GM12878 (cell line): ENCODE measurements at regions not wholly inside any gene's neighbourhood (a gene's known extent, or its start where the extent isn't known, plus 50 kb on each side); places are given as distances from the start of the nearest gene placed in this dataset.

Source experiments
- ATAC-seq: fragments of 200-7000 bp; cut with Tn5 transposase; 3 replicates; pipeline ENCODE4 v1.9.1; 2020; ENCODE audit warnings: mild to moderate bottlenecking, moderate library complexity
- BruUV-seq: library from RNA; stranded (reverse); fragments of 400-500 nt; replicated peaks from 2 replicates; lab custom pipeline; 2021; lab: Mats Ljungman, UMichigan
- CTCF ChIA-PET: fragments of 300-600 bp; sonication (Branson Sonifier 250); formaldehyde crosslinking; extraction: SDS; loops from one replicate; lab custom pipeline; 2021; ENCODE audit warnings: inconsistent platforms; lab: Yijun Ruan, JAX
- POLR2A ChIA-PET: fragments of 350-600 bp; formaldehyde crosslinking; extraction: SDS; loops from one replicate; lab custom pipeline; 2021; ENCODE audit warnings: inconsistent platforms; lab: Charles Lee
- RAD21 ChIA-PET: fragments of 300-600 bp; sonication (Branson Sonifier 250); formaldehyde crosslinking; loops from one replicate; lab custom pipeline; 2023; ENCODE audit warnings: antibody characterized with exemption; ENCODE audit not compliant: unreplicated experiment; lab: Charles Lee
- SMC1A ChIA-PET: fragments of 300-600 bp; sonication (Branson Sonifier 250); formaldehyde crosslinking; loops from one replicate; lab custom pipeline; 2023; ENCODE audit not compliant: unreplicated experiment, uncharacterized antibody; lab: Charles Lee
- DNase-seq: peaks from one replicate; pipeline ENCODE4 v3.0.0-alpha.2; 2011; ENCODE audit warnings: low read depth, low spot score
- FAIRE-seq: peaks from 3 replicates; lab custom pipeline; 2011; peaks lifted over from hg19 to GRCh38; lab: Jason Lieb, UNC
- H2AFZ ChIP-seq: 2 replicates; pipeline ENCODE4 v1.6.0; 2011; ENCODE audit warnings: low read depth, low read length, control low read depth; ENCODE audit not compliant: control insufficient read depth
- H3K27ac ChIP-seq: 2 replicates; pipeline ENCODE4 v1.5.1; 2011; ENCODE audit warnings: control low read depth; ENCODE audit not compliant: control insufficient read depth, insufficient read depth
- H3K27me3 ChIP-seq, 2 experiments: replicated peaks in 1 of 2; 2 replicates each; pipeline versions ENCODE4 v1.6.0 to v1.6.1; 2011; ENCODE audit warnings: low read length in 1 of 2; ENCODE audit not compliant: control insufficient read depth in 2 of 2, insufficient read depth in 2 of 2
- H3K36me3 ChIP-seq, 2 experiments: 2 replicates each; pipeline ENCODE4 v1.5.1; 2011; ENCODE audit warnings: low read length in 1 of 2; ENCODE audit not compliant: control insufficient read depth in 2 of 2, insufficient read depth in 2 of 2
- H3K4me1 ChIP-seq: 2 replicates; pipeline ENCODE4 v1.6.1; 2011; ENCODE audit warnings: mild to moderate bottlenecking, low read length, moderate library complexity, mixed read lengths; ENCODE audit not compliant: control insufficient read depth, insufficient read depth
- H3K4me2 ChIP-seq: 2 replicates; pipeline ENCODE4 v1.6.0; 2011; ENCODE audit warnings: control low read depth; ENCODE audit not compliant: control insufficient read depth, insufficient read depth
- H3K4me3 ChIP-seq: fragments of 200-600 bp; sonication (generic); 2 replicates; pipeline ENCODE4 v1.5.1; 2016
- H3K79me2 ChIP-seq: 2 replicates; pipeline ENCODE4 v1.6.0; 2011; ENCODE audit warnings: low read length; ENCODE audit not compliant: control insufficient read depth, insufficient read depth
- H3K9ac ChIP-seq: 2 replicates; pipeline ENCODE4 v1.8.0; 2011; ENCODE audit warnings: low read length, control low read depth, mixed read lengths; ENCODE audit not compliant: control insufficient read depth, insufficient read depth
- H3K9me3 ChIP-seq: replicated peaks from 3 replicates; pipeline ENCODE4 v1.5.1; 2011; ENCODE audit warnings: mild to moderate bottlenecking, low read length; ENCODE audit not compliant: control insufficient read depth, insufficient read depth
- H4K20me1 ChIP-seq: 2 replicates; pipeline ENCODE4 v1.6.0; 2011; ENCODE audit not compliant: control insufficient read depth, insufficient read depth
- CBX5 ChIP-seq: sonication (generic); IDR thresholded peaks from 2 replicates; pipeline ENCODE4 v1.6.1; 2016; ENCODE audit warnings: low read depth, moderate library complexity, mild to moderate bottlenecking, inconsistent platforms
- CHD1 ChIP-seq: IDR thresholded peaks from 2 replicates; pipeline ENCODE4 v1.6.1; 2012; ENCODE audit warnings: low read depth, low read length, improper control_type of control experiment
- CUX1 ChIP-seq: IDR thresholded peaks from 2 replicates; pipeline ENCODE4 v1.6.1; 2012; ENCODE audit warnings: improper control_type of control experiment, low read depth, low read length; ENCODE audit not compliant: insufficient replicate concordance
- GABPA ChIP-seq: IDR thresholded peaks from 2 replicates; pipeline ENCODE4 v1.6.1; 2014; ENCODE audit warnings: antibody characterized with exemption, low read depth, mild to moderate bottlenecking, inconsistent platforms
- LARP7 ChIP-seq: fragments of 450-650 bp; IDR thresholded peaks from 2 replicates; pipeline ENCODE4 v1.6.1; 2017; ENCODE audit warnings: mild to moderate bottlenecking
- NFYB ChIP-seq: IDR thresholded peaks from 2 replicates; pipeline ENCODE4 v1.6.1; 2011; ENCODE audit warnings: low read depth, mild to moderate bottlenecking, low read length, improper control_type of control experiment, moderate library complexity; ENCODE audit not compliant: insufficient read depth
- NR2C2 ChIP-seq: IDR thresholded peaks from 2 replicates; pipeline ENCODE4 v1.6.1; 2011; ENCODE audit warnings: borderline replicate concordance, low read depth; ENCODE audit not compliant: control insufficient read depth, insufficient read length
- NR2F1 ChIP-seq: fragments of 450-650 bp; conservative IDR thresholded peaks from 2 replicates; pipeline ENCODE4 v1.6.1; 2017; ENCODE audit warnings: mild to moderate bottlenecking
- POLR2AphosphoS5 ChIP-seq: IDR thresholded peaks from 2 replicates; pipeline ENCODE4 v1.6.1; 2011; ENCODE audit warnings: mild to moderate bottlenecking, low read length, inconsistent platforms
- RAD21 ChIP-seq: IDR thresholded peaks from 2 replicates; pipeline ENCODE4 v1.6.1; 2011; ENCODE audit warnings: mild to moderate bottlenecking, low read depth, low read length, moderate library complexity; ENCODE audit not compliant: insufficient read depth
- RBBP5 ChIP-seq: fragments of 200-600 bp; sonication (generic); conservative IDR thresholded peaks from 2 replicates; pipeline ENCODE4 v1.6.1; 2016
- SMARCA5 ChIP-seq: fragments of 450-650 bp; IDR thresholded peaks from 2 replicates; pipeline ENCODE4 v1.6.1; 2017; ENCODE audit warnings: mild to moderate bottlenecking
- SPI1 ChIP-seq: IDR thresholded peaks from 2 replicates; pipeline ENCODE4 v1.6.1; 2011; ENCODE audit warnings: low read depth, mild to moderate bottlenecking, low read length, moderate library complexity, borderline replicate concordance; ENCODE audit not compliant: insufficient read depth
- SRF ChIP-seq, 2 experiments: IDR thresholded peaks; 2 replicates each; pipeline ENCODE4 v1.6.1; 2011; ENCODE audit warnings: low read depth in 2 of 2, low read length in 2 of 2, mild to moderate bottlenecking in 1 of 2, moderate library complexity in 1 of 2
- TARDBP ChIP-seq: IDR thresholded peaks from 2 replicates; pipeline ENCODE4 v1.6.1; 2016; ENCODE audit warnings: borderline replicate concordance
- ZNF24 ChIP-seq: fragments of 450-650 bp; IDR thresholded peaks from 2 replicates; pipeline ENCODE4 v1.6.1; 2017; ENCODE audit warnings: antibody characterized with exemption, mild to moderate bottlenecking
- WGBS: methylation state at CpG from one replicate; pipeline ENCODE4 v1.1.6; 2016; ENCODE audit warnings: low lambda C conversion rate; ENCODE audit not compliant: insufficient replicate concordance, insufficient coverage; ENCODE audit errors: missing lambda C conversion rate; 5-methylcytosine and 5-hydroxymethylcytosine counted together
- in situ Hi-C: fragments of 300-500 bp; cut with MboI; formaldehyde crosslinking; loops from 9 replicates; pipeline ENCODE4 v1.14.3; 2018; ENCODE audit warnings: mixed read lengths
- intact Hi-C: fragments of 100-400 bp; cut with micrococcal nuclease; formaldehyde crosslinking; loops from one replicate; pipeline ENCODE4 v1.14.2; 2022; ENCODE audit not compliant: unreplicated experiment

DNA sequence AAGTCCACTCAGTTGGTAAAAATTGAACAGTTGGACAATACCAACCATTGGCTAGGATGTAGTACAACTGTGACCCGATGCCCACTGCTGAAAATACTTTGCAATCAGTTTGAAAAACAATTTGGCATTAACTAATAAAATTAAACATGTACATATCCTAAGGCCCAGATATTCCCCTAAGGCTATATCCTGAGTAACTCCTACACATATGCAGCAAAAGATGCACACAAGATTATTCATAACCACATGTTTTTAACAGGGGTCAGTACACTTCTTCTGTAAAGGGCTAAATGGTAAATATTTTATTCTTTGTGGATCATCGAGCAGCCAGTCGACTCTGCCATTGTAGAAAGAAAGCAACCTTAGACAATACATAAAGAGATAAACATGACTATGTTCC is 116.3 kb downstream of the MEX3B start:
- 7% methylated on average over 3 of the region's 3 CpGs for WGBS
- ChIA-PET CTCF (no interaction called here), SMC1A (no interaction called here), POLR2A (no interaction called here), RAD21 (no interaction called here)
- in situ Hi-C loops (no loop called here), intact Hi-C loops (no loop called here)
- H3K9me3 ChIP-seq: no peaks in the 10 kb centered on the region
- H2AFZ ChIP-seq: no peak overlapping the region
- H3K4me2 ChIP-seq: no peak overlapping the region
- H3K27ac ChIP-seq: no peak overlapping the region
- ATAC-seq (no peak), DNase-seq (no peak), FAIRE-seq (no peak)
- no peaks in the 10 kb centered on the region for H3K36me3 ChIP-seq
- no peaks in the 10 kb centered on the region for H3K27me3 ChIP-seq
- no peak overlapping the region for H3K9ac ChIP-seq
- BruUV-seq: no TSS peak
- TF ChIP-seq NR2C2 (no peak), SRF (IDR thresholded peaks at IDR 0.05; ENCODE audit: low read depth in 2 of 2, low read length in 2 of 2) (no peak), NFYB (no peak)
- H3K4me1 ChIP-seq: no peaks in the 10 kb centered on the region
- H4K20me1 ChIP-seq: no peaks in the 10 kb centered on the region
- no peak overlapping the region for H3K4me3 ChIP-seq
- H3K79me2 ChIP-seq: no peaks in the 10 kb centered on the region

DNA sequence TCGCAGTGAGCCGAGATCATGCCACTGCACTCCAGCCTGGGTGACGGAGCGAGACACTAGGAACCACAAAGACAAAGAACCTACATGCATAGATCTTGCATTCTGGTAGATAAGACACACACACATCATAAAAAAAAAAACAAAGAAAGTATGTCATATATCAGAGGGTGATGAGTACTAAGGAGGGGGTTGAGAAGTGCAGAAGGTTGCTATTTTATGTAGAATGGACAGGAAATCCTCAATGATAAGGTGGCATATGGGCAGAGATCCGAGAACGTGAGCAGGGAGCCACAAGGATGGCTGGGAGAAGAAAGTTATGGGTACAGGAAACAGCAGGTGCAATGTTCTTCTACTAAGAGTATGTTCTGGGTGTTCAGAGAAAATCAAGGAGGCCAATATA is 118.8 kb downstream of the MEX3B start:
- RAD21 ChIA-PET: no interaction called here
- 60% methylated on average over 6 of the region's 6 CpGs for WGBS
- no TSS peak for BruUV-seq
- TF ChIP-seq GABPA (no peak), RAD21 (no peak), RBBP5 (no peak), TARDBP (no peak), CHD1 (no peak), LARP7 (no peak), ZNF24 (no peak), SRF (IDR thresholded peaks at IDR 0.05; ENCODE audit: low read depth in 2 of 2, low read length in 2 of 2) (no peak), NR2F1 (no peak), SPI1 (no peak), SMARCA5 (no peak), CBX5 (no peak), POLR2AphosphoS5 (no peak), CUX1 (no peak)

More for the DNA sequence above, 118.8 kb downstream of the MEX3B start:
- ChIA-PET SMC1A (no interaction called here), CTCF (no interaction called here), POLR2A (no interaction called here)
- no peak overlapping the region for H3K27ac ChIP-seq
- H2AFZ ChIP-seq: no peak overlapping the region
- FAIRE-seq (no peak), DNase-seq (no peak), ATAC-seq (no peak)
- intact Hi-C loops (no loop called here), in situ Hi-C loops (no loop called here)
- H3K27me3 ChIP-seq: no peaks in the 10 kb centered on the region
- no peaks in the 10 kb centered on the region for H4K20me1 ChIP-seq
- no peaks in the 10 kb centered on the region for H3K36me3 ChIP-seq
- no peak overlapping the region for H3K4me2 ChIP-seq
- H3K79me2 ChIP-seq: no peaks in the 10 kb centered on the region
- no peaks in the 10 kb centered on the region for H3K9me3 ChIP-seq
- no peak overlapping the region for H3K9ac ChIP-seq
- H3K4me1 ChIP-seq: no peaks in the 10 kb centered on the region
- no peak overlapping the region for H3K4me3 ChIP-seq
